GDM1 (cell line): ENCODE measurements at regions not wholly inside any gene's neighbourhood (a gene's known extent, or its start where the extent isn't known, plus 50 kb on each side); places are given as distances from the start of the nearest gene placed in this dataset.
A peak's percentile ranks its signal among the peaks of the same experiment; 100 is the strongest.

Source experiments
- DNase-seq: peaks from one replicate; lab custom pipeline; 2025; lab: John Stamatoyannopoulos, UW

DNA sequence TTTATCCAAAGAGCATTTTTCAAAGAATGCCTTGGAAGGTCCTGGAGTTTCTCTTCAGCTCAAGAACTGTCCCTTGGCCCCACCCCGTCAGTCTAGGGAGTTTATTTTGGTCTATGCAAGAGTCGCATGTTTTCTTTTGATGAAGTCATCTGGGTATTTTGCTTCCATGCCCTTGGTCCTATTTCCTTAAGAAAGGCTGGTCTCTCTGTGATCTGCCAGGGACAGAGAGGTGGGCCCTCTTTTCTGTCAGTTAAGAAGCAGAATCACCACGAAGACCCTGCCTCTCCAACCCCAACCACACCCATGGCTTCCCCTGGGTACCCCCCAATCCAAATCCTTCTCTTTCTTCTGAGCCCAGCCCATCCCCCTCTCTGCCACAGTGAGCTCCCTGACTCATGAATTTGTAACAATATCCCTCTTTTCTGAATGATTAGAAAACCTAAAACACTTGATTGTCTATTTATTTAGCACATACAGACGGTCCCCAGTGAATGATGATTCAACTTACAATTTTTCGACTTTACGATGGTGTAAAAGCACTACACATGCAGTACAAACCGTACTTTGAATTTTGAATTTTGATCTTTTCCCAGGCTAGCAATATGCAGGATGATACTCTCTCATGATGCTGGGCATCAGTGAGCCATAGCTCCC lies 163.5 kb upstream of the ADRA1B start:
- no peak for DNase-seq

DNA sequence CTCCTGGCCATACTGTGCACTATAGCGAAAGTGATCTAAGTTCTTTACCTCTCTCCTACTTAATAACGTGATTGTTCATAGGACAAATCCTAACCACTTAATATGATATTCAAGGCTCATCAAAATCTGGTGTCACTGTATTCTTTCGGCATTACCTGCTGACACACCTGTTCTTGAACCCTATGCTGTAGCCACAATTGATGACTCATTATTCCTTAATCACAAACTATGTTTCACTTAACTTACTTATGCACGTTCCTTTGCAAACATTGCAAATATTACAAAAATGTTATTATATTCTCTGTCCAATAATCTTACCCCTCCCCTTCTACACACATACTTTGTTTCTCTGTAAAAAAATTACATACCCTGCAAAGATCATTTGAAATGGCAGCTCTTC lies 158.1 kb upstream of the ADRA1B start:
- no peak for DNase-seq

DNA sequence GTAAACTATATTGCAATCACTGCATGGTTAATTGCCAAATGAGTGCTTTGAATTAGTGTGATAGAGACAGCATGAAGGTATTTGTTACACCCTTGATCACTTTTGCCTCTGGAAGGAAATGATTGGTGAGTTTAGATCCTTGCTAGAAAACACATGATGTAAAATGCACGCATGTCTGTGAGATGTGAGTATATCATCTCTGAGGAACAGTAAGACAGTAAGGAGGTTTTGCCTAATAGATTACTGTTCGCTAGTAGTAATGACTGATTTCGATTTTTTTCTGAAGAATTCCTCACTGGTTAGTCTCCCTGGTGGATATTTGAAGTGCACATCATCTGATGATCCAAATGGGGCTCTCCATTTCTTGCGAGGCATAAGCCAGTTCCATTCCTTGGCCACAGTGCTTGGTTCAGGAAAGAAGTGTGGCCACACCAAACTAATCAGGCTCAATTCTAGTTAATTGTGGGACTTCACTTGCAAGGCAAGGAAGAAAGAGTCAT lies 156.4 kb upstream of the ADRA1B start:
- no peak for DNase-seq

DNA sequence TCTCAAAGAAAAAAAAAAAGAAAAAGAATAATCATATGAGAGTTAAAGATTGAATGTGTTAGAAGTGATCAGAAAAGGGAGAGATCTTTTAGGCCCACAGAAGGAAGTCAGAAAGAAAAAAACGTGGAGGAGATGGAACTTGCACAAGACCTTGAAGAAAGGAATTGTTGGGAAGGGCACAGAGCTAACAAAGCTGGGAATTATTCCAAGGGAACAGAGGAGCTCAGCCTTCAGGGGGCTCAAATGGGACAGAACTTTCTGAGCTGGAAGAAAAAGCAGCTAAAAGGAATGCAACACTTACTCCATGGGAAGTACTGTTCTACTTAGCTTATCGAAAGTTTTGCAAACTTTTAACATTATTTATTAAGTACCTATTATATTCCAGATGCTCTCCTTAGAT lies 153.4 kb upstream of the ADRA1B start:
- no peak for DNase-seq

DNA sequence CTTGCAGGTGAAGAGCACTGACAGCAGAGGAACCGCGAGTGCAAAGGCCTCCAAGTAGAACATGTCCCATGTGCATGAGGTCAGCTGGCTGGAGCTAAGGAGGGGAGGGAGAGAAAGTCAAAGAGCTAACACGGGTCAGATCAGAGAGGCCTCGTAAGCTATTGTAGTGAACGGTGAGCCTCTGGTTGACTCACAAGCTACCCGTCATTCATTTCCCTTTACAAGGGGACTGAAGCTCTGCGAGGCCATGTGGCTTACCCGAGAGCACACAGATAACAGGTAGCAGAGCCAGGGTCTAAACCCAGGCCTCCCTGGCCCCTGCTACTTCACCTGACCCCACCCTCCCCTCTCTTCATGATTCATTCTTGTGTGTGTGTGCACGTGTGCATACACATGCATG lies 152.7 kb upstream of the ADRA1B start:
- no peak for DNase-seq

DNA sequence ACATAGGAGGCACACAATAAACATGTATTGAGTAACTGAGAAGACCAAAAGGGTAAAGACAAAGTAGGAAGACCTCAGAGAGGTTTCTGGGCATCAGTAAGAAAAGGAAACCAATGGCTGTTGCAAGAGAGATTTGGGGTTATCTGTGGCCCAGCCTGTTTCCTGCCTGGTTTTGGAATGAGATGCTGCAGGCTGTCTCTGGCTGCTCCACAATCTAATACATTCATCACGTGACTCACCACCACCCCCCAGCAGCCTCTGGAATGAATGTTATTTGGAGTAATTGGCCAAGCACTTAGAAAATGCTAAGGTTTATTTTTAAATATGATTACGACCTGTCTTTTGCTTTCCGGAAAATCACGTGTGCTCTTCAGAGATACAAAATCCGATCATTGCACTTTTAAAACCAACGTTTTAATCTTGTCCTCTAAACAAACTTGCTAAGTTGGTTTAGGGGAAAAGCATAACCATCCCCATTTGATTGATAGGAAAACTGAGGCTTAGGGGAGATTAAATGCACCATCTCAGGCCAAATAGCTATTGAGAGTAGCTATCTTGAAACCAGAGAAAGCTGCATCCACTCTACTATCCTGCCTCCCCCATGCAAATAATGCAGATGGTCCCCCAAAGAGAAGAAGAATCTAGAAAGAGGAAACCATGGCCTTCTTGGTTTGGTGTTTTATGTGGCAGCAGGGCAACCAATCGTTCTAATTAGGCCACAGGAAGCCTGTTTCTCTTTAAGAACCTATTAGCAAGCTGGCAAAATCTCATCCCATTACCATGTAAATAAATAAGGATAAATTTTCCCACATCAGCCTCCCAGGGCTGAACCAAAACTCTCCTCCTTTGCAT lies 151.8 kb upstream of the ADRA1B start:
- peak; percentile 21 for DNase-seq

DNA sequence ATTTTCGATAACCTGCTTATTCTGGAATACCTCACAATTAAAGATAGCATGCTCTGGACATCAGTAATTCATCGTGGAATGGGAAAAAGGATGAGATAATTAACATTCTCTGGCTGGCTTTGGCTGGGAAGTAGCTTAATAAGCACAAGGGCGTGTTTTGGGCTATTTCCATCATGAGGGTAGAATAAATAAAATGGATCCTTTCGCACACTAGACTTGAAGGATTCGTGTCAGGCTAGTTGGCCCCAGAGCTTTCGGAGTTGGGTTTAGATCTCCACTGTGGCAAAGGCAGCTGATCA lies 151.2 kb upstream of the ADRA1B start:
- DNase-seq, result no peak

DNA sequence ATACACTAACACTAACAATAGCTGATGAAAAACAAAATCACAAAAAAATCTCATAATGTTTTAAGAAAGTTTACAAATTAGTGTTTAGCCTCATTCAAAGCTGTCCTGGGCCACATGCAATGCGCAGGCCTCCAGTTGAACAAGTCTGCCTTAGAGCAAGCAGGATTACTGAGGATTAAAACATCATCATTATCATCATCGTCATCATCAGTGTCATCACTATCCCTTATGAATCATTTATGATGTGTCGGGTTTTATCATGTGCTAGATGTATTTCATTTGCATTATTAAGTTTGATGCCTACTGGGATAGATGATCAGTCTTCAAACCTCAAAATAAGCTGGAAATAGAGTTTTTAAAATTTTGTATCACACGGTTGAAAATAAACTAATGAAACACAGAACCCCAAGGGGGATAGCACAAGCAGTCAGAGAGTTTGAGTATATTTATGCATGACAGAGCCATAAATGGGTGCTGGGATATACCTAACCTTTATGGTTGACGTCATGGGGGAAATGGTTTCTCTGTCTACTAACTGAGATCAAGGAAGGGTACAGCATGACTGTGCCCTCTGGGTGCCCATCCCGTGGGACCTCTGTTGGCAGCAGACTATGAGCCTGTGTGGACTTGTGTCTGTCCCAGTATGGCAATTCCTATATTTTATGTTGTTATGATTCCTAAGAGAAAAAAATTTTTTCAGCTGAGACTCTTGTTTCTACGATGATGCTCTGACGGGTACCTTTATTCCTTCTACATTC lies 150.3 kb upstream of the ADRA1B start:
- DNase-seq, result no peak

DNA sequence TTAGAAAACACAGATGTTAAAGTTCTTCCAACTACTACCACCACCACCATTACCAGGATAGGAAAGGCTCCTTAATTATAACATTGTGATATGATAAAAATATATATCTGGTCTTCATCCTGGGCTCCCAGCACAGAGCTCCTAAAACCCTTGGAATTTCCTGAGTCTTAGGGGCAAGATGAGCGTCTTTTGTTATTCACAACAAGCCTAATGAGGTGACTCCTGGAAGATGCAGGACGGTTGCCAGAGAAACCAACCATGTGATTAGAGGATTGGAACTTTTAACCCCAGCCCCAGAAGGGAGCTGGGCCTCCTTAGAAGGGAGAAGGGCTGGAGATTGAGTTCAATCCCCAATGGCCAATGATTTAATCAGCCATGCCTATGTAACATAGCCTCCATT lies 148.0 kb upstream of the ADRA1B start:
- no peak for DNase-seq

DNA sequence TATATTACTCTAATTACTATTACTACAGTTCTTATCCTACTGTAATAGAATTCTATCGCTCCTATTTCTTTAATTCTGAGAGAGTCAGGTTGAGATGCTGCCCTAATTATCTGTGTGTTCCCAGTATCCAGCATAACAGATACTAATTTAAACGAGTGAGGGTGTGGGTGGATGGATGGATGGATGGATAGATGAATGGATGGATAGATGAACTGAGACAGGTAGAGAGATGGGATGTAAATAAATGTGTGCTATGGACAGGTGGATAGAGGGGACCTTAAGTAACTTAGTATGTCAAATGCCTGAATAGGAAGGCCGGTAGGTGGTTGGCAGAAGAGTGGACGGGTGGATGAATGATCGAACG lies 143.6 kb upstream of the ADRA1B start:
- DNase-seq, result no peak

DNA sequence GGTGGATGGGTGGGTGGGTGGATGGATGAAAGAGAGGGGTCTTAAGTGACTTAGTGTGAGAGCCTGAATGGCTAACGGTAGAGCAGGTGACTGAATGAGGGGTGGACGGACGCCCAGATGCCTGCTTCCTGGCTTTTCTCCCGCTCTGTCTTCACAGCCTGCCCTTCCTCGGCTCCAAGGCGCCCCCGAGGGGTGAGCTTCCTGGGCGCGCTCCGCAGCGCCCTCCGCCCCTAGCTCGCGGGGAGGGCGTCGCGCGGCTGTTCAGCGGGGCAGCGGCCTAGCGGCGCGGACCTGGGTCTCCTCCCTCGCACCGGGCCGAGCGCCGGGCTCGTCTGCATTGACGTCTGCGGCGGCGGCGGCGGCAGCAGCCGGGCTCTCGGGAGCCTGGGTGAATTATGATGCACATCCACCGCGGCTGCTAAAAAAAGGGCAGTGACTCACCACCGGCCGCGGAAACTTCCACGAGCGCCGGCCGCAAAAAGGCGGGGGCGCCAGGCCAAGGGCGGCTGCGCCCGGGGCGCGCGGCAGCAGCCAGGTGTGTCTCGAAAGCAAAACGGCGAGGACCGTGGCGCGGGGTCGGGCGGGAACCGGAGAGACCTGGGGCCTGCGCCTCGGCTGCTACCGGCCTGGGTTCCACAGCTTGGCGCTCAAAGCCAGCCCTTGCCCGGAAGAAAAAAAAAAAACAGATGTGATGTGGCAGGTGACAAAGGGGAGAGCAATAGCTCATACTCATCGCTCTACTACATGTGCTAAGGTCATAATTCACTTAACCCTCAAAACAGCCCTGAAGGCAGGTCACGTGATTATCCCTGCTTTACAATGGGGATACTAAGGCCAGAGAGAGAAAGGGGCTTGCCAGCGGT lies 143.0 kb upstream of the ADRA1B start:
- DNase-seq, result peak; percentile 43

DNA sequence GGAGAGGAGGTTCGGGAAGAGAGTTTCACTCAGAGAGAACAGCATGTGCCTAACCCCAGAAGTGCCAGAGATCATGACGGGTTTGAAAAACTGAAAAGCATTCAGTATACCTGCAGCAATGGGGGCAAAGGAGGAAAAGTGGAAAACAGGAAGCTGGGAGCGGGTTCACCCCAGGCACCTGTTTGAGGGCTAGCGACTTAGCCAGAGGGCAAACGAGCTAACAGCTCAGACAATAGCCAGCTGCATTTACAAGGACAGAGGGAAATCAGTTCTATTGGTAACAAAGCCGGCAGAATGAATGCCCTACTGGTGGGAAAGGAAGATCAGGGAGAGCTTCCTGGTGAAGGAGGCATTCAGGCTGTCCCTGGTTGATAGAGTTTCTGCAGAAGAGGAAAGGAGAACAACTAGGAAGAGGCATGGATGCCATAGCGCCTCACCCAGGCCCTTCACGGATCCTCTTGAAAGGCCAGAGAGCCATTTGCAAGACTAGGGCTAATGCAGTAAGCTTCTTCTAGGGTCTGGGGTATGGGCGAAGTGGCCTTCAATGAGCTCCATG lies 141.7 kb upstream of the ADRA1B start:
- DNase-seq, result no peak

DNA sequence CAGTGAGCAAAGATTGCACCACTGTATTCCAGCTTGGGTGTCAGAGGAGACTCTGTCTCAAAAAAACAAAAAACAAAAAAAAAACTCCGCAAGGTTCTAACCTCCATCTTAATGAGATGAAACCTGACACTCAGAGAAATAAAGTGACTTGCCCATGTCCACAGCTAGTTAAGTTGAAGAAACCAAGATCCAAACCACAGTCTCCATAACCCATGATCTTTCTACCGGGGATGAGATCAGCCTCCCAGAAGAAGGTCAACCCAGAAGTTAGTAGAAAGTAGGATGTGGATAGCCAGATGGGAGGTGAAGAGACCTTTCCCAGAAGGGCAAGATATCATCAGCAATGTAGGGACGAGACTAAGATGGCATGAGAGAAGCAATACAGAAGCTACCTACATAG lies 140.4 kb upstream of the ADRA1B start:
- no peak for DNase-seq

DNA sequence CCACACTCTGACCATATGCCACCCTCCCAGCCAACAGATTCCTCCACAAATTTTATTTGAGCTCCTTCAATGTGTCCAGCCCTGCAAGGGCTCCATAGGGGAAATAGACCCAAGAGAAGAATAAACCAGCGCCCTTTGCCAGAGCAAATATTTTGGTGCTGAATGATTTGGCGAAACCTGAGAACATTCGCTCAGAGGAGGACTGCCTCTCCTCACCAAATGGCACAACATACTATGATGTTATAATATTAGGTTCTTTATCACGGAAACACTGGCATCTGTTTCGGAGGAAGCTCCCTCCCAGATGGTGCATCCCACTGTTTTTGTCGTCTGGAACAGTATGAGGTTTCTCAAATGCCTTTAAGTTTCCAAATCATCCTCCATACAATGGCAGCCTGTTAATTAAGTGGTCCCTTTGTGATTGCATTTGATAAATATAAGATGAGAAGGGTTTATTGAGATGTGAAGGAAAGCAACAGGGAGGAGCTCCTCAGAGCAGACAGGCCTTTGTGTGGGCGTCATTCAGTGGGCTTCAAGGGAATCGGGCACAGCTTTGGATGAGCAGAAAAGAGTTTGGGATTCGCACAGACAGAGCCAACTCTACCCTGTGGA lies 139.1 kb upstream of the ADRA1B start:
- no peak for DNase-seq

DNA sequence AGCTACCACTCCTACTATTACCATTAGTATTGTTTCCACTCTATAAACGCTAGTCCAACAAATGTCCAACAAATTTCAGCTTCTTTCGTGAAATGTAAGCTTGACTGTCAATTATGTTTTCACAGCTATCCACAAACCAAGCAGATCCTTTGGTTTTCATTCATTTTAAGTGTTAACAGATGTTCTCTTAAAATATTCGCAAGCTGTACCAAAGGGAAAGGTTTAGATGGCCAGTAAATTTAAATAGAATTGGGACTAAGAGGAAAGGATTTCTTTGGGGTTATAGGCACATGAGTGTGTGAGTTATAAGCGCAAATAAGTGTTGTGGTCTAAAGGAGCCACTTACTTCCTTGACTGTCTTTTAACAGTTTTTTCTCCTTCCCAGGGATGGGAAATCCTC lies 136.8 kb upstream of the ADRA1B start:
- DNase-seq, result no peak

DNA sequence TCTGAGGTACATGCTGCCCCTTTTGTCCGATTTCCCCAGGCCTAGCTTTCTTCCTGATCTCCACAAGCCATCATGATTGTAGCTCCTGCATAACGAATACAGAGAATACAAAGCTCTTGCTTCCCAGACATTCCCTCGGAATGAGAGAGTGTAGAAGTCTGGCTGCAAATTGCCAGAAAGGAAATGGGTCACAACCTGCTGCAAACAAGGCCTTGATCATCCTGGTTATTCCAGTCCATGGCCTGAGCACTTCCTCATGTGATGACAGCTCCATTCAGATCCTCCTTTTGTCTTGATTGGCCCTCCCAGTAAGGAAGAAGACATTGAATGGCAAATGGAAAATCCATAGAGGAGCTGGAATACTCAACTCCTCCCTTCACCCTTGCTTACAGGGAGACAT lies 136.0 kb upstream of the ADRA1B start:
- no peak for DNase-seq

DNA sequence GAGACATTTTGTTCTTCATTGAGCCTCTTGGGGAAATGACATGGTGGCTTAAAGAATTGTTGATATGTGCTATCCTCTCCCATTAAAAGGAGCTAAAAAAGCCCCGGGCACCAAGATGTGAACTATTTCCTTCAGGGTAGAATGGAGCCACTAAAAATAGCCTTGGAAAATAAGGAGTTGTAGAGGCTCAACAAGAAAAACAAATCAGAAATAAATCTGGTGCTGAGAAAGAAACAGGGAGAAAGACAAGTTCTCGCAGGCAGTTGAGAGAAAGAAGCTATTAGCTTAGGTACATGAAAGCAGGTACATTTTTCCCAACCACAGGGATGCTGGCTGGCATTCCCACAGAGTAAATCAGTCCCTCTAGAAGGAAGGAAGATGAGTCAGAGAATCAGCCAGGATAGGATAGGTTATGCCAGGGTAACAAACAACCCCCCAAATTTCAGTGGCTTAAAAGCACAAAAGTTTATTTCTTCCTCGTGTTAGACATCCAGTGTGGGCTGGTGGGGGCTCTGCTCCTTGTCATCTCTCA lies 134.6 kb upstream of the ADRA1B start:
- no peak for DNase-seq

DNA sequence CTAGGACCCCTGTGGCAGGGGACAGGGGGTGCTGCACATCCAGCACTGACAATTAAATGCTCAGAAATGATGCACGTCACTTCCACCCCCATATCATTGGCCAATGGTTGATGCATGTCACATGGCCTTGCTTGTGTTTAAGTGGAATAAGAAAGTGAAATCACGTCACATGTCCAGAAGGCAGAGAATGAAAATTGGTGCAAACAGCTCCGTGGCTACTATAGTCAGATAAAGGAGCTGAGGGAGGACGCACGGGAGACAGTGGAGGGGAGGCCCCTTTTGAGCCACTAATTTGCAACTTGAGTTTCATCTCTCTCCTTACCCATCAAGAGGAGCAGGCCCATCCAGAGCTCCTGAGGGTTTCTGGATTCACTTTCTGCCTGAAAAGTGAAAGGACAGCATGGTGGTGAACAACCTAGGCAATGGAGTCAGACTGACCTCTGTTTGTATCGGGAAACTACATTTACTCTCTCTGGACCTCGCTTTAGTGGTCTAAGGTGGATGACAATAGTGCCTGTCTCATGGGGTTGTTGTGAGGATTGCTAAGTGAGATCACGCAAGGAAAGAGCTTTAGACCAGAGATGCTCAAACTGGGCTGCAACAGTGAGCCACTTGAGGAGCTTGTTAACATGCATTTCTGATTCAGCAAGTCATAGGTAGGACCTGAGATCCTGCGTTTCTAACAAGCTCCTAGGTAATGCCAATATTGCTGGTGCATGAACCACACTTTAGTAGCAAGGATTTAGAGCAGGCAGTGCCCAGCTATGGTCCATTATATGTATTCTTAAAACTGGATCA lies 133.9 kb upstream of the ADRA1B start:
- DNase-seq, result no peak

DNA sequence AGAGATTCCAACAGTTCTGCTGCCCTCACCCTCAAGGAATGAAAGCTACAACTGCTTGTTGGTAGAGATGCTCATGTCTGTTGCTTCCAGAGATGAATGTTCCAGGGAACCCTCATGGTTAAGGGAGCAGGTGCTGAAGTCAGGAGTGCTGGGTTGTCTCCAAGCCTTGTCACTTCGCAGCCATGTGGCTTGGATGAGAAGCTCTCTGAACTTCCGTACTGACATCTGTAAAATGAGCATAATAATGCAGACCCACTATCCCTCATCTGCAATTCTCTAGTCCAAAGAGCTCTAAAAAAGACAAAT lies 133.3 kb upstream of the ADRA1B start:
- no peak for DNase-seq

DNA sequence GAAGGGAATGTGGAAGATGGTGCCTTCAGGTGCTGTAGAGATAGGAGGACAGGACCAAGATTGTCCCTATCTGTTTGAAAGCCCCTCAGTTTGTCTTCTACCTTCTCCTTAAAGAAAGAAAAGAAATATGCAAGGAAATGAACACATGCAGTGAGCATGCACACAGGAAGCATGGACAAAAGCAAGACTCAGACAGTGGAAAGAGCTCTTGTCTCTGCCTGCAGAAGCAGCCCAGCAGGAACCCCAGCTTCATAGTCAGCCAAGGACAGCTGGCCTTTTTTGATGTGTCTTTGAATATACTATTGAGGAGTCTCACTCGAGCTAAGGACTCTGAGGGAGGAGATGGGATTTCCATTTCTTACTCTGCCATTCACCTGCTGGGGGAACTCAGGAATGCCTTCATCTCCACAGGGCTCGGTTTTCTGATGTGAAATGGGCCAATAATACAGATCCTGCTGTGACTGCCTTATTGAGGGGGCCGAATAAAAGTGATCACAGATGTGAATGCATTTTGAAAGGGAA lies 132.5 kb upstream of the ADRA1B start:
- no peak for DNase-seq
